Fibroblast of mammary gland (primary cell): ENCODE measurements at regions not wholly inside any gene's neighbourhood (a gene's known extent, or its start where the extent isn't known, plus 50 kb on each side); places are given as distances from the start of the nearest gene placed in this dataset.

Experiments used
- DNase-seq: peaks from one replicate; pipeline ENCODE4 v3.0.0-alpha.2; 2010; ENCODE audit warnings: low read depth
- H3K4me3 ChIP-seq: 2 replicates; pipeline ENCODE4 v1.5.1; 2011; ENCODE audit warnings: low read depth, mild to moderate bottlenecking, low read length, moderate library complexity; ENCODE audit not compliant: control insufficient read depth
- CTCF ChIP-seq: conservative IDR thresholded peaks from 2 replicates; pipeline ENCODE4 v1.5.1; 2011; ENCODE audit warnings: low read depth, low read length, inconsistent platforms; ENCODE audit not compliant: control insufficient read depth, insufficient read depth

- no peak for DNase-seq
- H3K4me3 ChIP-seq, result no peak overlapping the region
- TF ChIP-seq CTCF, result no peak
Measured at GRCh38 chr19:28680111-28680510, 532.8 kb downstream of the UQCRFS1 start.

- H3K4me3 ChIP-seq, result no peak overlapping the region
- DNase-seq, result no peak
- TF ChIP-seq CTCF, result no peak
Measured at GRCh38 chr19:28670836-28671235, 542.1 kb downstream of the UQCRFS1 start.

GRCh38 chr19:28669804-28670203, 543.1 kb downstream of the UQCRFS1 start:
- no peak overlapping the region for H3K4me3 ChIP-seq
- no peak for TF ChIP-seq CTCF
- no peak for DNase-seq

GRCh38 chr19:28667348-28667977, 545.5 kb downstream of the UQCRFS1 start:
- TF ChIP-seq CTCF, result no peak
- H3K4me3 ChIP-seq, result no peak overlapping the region
- no peak for DNase-seq

GRCh38 chr19:28665748-28666147, 547.2 kb downstream of the UQCRFS1 start:
- no peak overlapping the region for H3K4me3 ChIP-seq
- no peak for TF ChIP-seq CTCF
- DNase-seq, result no peak

GRCh38 chr19:28656644-28657043, 556.3 kb downstream of the UQCRFS1 start:
- no peak for DNase-seq
- H3K4me3 ChIP-seq, result no peak overlapping the region
- TF ChIP-seq CTCF, result no peak

- H3K4me3 ChIP-seq, result no peak overlapping the region
- no peak for TF ChIP-seq CTCF
- no peak for DNase-seq
Measured at GRCh38 chr19:28655054-28655453, 557.9 kb downstream of the UQCRFS1 start.
